Thyroid gland (tissue), 4 donors: ENCODE measurements at regions not wholly inside any gene's neighbourhood (a gene's known extent, or its start where the extent isn't known, plus 50 kb on each side); places are given as distances from the start of the nearest gene placed in this dataset.
"Not testable (repeated sequence)": the region's sequence is repeated elsewhere in the genome, so short reads cannot be mapped to it uniquely, and the experiment has no call there.

Experiments
- DNase-seq, 2 donors: peaks; one replicate each; pipeline ENCODE4 v3.0.0-alpha.2; 2019
- H3K27ac ChIP-seq, 3 donors: fragments of 200-600 bp; sonication (generic); 1 replicate in 2 of 3; 2 replicates in 1 of 3; pipeline ENCODE4 v1.5.1; 2016 to 2019; ENCODE audit warnings: mild to moderate bottlenecking in 1 of 3, moderate library complexity in 1 of 3
- H3K27me3 ChIP-seq: fragments of 200-600 bp; sonication (generic); one replicate; pipeline ENCODE4 v1.5.1; 2019
- H3K36me3 ChIP-seq, 2 donors: fragments of 200-600 bp; sonication (generic); one replicate each; pipeline ENCODE4 v1.5.1; 2016 to 2019
- H3K4me1 ChIP-seq, 2 donors: fragments of 200-600 bp; sonication (generic); one replicate each; pipeline ENCODE4 v1.5.1; 2017 to 2019
- H3K4me3 ChIP-seq, 3 donors: fragments of 200-600 bp; sonication (generic); replicated peaks in 1 of 3; 1 replicate in 2 of 3; 2 replicates in 1 of 3; pipeline ENCODE4 v1.5.1; 2016; ENCODE audit warnings: mild to moderate bottlenecking in 1 of 3
- H3K9me3 ChIP-seq: fragments of 200-600 bp; sonication (generic); one replicate; pipeline ENCODE4 v1.5.1; 2017
- POLR2A ChIP-seq, 2 donors: fragments of 450-650 bp; IDR thresholded peaks; one replicate each; pipeline ENCODE4 v1.6.1; 2017; ENCODE audit warnings: antibody characterized with exemption in 2 of 2, mild to moderate bottlenecking in 2 of 2, moderate library complexity in 1 of 2
- WGBS, 2 donors: methylation state at CpG; one replicate each; pipeline ENCODE4 v1.1.5; 2017; 5-methylcytosine and 5-hydroxymethylcytosine counted together
- intact Hi-C: fragments of 100-400 bp; cut with DNase I; formaldehyde crosslinking; loops from one replicate; pipeline ENCODE4 v1.15.1; 2023
- TF ChIP-seq, protein P1 (sequence below), 6 experiments: fragments of 200-600 bp in 3 of 6; fragments of 450-650 bp in 3 of 6; sonication (generic) in 3 of 6; IDR thresholded peaks; one replicate each; pipeline ENCODE4 v1.5.1; 2016 to 2019; ENCODE audit warnings: antibody characterized with exemption in 6 of 6, mild to moderate bottlenecking in 2 of 6, inconsistent platforms in 1 of 6, moderate library complexity in 1 of 6

DNA sequence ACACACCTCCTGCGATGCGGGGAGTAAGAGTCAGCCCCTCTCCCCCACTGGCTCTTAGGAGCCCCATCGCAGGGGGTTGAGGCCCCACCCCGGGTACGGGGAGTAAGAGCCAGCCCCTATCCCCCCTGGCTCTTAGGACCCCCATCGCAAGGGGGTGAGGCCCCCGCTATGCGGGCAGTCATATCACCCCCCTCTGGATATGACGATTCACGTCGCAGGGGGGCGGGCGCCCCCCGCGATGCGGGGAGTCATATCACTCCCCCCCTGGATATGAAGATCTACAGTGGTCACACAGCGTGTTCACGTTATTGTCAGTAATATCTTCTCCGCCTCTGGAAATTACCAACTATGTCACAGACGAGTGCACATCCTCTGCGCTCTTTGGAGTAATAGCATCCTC is 61.1 kb downstream of the DEFB131A start:
- 92 to 95% methylated on average over 7 to 14 of the region's 21 CpGs for WGBS, 2 donors
- intact Hi-C loops, H3K4me1 ChIP-seq, DNase-seq, H3K27me3 ChIP-seq, H3K9me3 ChIP-seq, H3K4me3 ChIP-seq, H3K27ac ChIP-seq, H3K36me3 ChIP-seq: not testable (repeated sequence)

DNA sequence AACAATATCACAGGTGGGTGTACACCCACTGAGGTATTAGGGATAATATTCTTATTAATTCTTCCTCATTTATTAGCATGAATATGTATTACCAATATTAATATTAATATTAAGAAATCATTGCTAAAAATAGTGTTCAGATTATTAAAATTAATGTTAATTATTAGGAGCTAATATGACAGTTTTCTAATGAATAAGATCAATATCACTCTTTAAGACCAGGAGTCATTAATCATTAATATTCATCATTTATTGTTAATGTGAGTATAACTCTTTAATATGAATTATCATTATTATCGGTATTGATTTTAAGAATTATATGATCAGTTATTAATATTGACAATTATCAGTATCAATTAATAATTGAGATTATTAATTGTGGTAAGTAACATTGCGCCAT is 62.5 kb downstream of the DEFB131A start:
- H3K4me3 ChIP-seq, H3K4me1 ChIP-seq, H3K36me3 ChIP-seq, DNase-seq, H3K27ac ChIP-seq, intact Hi-C loops, H3K27me3 ChIP-seq, H3K9me3 ChIP-seq: not testable (repeated sequence)
- WGBS, 2 donors = 93 to 95% methylated on average over 2 of the region's 2 CpGs

DNA sequence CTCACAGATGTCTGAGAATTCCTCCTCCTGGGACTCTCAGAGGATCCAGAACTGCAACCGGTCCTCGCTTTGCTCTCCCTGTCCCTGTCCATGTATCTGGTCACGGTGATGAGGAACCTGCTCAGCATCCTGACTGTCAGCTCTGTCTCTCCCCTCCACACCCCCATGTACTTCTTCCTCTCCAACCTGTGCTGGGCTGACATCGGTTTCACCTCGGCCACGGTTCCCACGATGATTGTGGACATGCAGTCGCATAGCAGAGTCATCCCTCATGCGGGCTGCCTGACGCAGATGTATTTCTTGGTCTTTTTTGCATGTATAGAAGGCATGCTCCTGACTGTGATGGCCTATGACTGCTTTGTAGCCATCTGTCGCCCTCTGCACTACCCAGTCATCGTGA is 68.7 kb downstream of the DEFB131A start:
- intact Hi-C loops, H3K27me3 ChIP-seq, H3K9me3 ChIP-seq, DNase-seq, H3K36me3 ChIP-seq, H3K4me1 ChIP-seq, H3K4me3 ChIP-seq, H3K27ac ChIP-seq: not testable (repeated sequence)
- WGBS, 2 donors = 88 to 92% methylated on average over 12 of the region's 12 CpGs

DNA sequence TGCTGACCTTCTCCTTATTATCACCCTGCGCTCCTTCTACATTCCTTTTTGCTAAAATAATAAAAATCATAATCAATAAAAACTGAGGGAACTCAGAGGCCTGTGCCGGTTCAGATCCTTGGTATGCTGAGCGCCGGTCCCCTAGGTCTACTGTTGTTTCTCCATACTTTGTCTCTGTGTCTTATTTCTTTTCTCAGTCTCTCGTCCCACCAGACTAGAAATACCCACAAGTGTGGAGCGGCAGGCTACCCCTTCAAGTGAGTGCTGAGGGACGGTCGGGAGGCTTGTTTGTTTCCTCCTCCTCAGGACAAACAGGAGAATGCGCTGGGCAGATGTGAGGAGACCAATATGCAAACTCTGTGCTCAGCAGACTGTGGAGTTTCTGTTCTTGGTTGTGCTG is 75.4 kb downstream of the DEFB131A start:
- DNase-seq = not testable (repeated sequence)

DNA sequence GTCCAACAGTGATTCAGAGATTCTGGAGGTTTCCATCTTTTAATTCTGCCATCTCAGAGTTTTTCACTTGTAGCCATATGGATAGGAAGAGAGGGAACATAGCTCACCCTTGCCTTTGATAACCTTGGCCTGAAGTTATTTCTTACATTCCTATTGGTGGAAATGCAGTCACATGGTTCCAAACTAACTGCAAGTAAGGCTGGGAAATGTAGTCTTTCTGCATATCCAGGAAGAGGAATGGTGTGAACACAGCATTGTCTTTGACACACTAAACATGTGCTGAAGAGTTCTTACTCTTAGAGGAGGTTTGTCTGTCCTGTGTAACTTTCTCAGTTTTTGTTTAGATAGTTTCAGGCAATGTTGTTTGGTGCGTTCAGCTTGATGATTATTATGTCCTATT is 78.7 kb downstream of the DEFB131A start:
- intact Hi-C loops, H3K27me3 ChIP-seq, H3K27ac ChIP-seq, H3K36me3 ChIP-seq, H3K4me3 ChIP-seq, H3K4me1 ChIP-seq, H3K9me3 ChIP-seq, DNase-seq: not testable (repeated sequence)
- WGBS, 2 donors = 84 to 96% methylated on average over 1 of the region's 1 CpG

More for the DNA sequence above, 75.4 kb downstream of the DEFB131A start:
- H3K4me1 ChIP-seq, H3K4me3 ChIP-seq, H3K27me3 ChIP-seq, H3K9me3 ChIP-seq, intact Hi-C loops, H3K36me3 ChIP-seq, H3K27ac ChIP-seq: not testable (repeated sequence)
- WGBS, 2 donors = 79 to 85% methylated on average over 8 to 9 of the region's 9 CpGs

DNA sequence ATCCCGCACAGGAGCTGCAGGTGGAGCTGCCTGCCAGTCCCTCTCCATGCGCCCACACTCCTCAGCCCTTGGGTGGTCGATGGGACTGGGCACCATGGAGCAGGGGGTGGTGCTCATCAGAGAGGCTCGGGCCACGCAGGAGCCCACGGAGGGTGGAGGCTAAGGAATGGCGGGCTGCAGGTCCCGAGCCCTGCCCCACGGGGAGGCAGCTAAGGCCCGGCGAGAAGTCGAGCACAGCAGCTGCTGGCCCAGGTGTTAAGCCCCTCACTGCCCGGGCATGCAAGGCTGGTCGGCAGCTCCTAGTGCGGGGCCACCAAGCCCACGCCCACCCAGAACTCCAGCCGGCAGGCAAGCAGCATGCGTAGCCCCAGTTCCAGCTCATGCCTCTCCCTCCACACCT is 80.2 kb downstream of the DEFB131A start:
- H3K4me1 ChIP-seq, intact Hi-C loops, DNase-seq, H3K9me3 ChIP-seq, H3K27me3 ChIP-seq, H3K4me3 ChIP-seq, H3K27ac ChIP-seq, H3K36me3 ChIP-seq: not testable (repeated sequence)
- 78 to 93% methylated on average over 10 to 12 of the region's 18 CpGs for WGBS, 2 donors

DNA sequence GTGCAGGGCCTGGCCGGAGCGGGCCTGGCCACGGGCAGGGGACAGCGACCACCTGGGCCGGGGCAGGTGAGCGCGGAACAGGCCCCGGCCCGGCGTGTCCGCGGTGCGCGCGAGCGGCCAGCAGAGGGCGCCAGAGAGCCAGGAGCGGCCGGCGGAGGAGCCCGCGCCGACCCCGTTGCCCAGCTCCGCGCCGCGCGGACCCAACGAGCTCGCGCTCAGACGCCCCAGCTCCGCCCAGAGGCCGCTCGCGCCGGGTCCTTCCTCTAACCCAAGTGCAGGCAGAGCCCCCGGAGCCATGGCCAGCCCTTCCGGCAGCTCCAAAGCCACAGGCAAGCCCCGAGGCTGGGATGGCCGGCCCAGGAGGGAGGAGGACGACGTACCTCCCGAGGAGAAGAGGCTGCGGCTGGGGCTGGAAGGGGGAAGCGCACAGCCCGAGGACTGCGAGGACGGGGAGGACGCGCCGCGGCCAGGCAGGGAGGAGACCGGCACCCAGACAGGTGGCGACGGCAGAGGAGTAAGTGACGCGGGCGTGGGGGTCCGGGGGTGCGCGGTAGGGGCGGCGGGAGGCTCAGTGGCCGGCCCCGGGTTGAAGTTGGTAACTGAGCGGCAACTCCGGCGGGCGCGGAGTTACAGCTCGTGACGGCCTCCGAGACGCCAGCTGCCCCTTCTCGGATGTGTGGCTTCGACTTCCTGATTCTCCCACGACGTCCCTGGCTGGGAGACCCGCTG is 88.1 kb downstream of the DEFB131A start:
- H3K4me1 ChIP-seq, H3K27me3 ChIP-seq, H3K9me3 ChIP-seq, intact Hi-C loops, H3K36me3 ChIP-seq: not testable (repeated sequence)
- TF ChIP-seq, protein P1, sequence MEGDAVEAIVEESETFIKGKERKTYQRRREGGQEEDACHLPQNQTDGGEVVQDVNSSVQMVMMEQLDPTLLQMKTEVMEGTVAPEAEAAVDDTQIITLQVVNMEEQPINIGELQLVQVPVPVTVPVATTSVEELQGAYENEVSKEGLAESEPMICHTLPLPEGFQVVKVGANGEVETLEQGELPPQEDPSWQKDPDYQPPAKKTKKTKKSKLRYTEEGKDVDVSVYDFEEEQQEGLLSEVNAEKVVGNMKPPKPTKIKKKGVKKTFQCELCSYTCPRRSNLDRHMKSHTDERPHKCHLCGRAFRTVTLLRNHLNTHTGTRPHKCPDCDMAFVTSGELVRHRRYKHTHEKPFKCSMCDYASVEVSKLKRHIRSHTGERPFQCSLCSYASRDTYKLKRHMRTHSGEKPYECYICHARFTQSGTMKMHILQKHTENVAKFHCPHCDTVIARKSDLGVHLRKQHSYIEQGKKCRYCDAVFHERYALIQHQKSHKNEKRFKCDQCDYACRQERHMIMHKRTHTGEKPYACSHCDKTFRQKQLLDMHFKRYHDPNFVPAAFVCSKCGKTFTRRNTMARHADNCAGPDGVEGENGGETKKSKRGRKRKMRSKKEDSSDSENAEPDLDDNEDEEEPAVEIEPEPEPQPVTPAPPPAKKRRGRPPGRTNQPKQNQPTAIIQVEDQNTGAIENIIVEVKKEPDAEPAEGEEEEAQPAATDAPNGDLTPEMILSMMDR (IDR thresholded peaks at IDR 0.05) = peak in 5 of 6 experiments; percentile 48 to 99 (median 92)
- peak in 1 of 2 donors; percentile 60 for TF ChIP-seq POLR2A (IDR thresholded peaks at IDR 0.05)
- Histone ChIP-seq H3K4me3 (peak overlapping the region in 2 of 3 donors; percentile 58 to 98), H3K27ac (peak overlapping the region; percentile 36 to 78 (median 67))
- no CpG with 5 or more reads among the region's 81 CpGs for WGBS, 2 donors
- DNase-seq = peak; percentile 86

DNA sequence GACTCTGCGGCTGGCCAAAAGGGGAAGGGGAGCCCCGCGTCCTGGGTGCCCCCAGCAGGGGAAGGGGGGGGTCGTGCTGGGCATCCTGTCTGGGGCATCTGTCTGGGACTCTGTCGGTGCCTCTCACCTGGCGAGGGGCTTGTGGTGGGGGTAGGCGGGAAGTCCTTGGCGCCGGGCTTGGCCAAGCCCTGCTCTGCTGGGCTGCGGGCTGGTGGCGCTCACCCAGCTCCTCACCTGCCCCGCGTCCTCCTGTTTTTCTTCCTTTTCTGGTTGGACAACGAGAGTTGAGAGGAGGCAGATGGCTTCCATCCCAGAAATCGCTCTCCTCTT is 88.6 kb downstream of the DEFB131A start:
- H3K27ac ChIP-seq, H3K36me3 ChIP-seq, H3K9me3 ChIP-seq, intact Hi-C loops, H3K27me3 ChIP-seq, H3K4me1 ChIP-seq: not testable (repeated sequence)
- 16 to 18% methylated on average over 4 to 6 of the region's 15 CpGs for WGBS, 2 donors
- peak; percentile 22 to 42 for DNase-seq
- H3K4me3 ChIP-seq = peak overlapping the region in 2 of 3 donors; percentile 58 to 98

DNA sequence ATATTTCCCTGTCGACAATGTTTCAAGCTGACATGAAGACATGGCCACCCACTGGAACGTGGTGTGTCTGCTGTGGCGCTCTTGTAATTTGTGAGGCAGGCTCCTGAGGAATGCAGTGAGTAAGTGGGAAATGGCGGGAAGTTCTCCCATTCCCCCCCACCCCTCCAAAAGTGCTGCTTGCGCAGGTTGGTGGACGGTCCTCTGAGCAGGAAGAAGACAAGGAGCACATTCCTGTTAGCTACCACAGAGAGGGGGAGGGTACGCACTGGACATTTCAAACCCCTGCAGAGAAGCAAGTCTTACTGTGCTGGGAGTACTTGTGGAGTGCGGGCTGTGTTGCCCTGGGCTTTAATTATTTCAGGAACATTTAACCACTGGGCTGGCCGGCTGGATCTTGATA is 92.9 kb downstream of the DEFB131A start:
- WGBS, 2 donors = 37 to 40% methylated on average over 5 to 8 of the region's 9 CpGs
- intact Hi-C loops = not testable (repeated sequence)

DNA sequence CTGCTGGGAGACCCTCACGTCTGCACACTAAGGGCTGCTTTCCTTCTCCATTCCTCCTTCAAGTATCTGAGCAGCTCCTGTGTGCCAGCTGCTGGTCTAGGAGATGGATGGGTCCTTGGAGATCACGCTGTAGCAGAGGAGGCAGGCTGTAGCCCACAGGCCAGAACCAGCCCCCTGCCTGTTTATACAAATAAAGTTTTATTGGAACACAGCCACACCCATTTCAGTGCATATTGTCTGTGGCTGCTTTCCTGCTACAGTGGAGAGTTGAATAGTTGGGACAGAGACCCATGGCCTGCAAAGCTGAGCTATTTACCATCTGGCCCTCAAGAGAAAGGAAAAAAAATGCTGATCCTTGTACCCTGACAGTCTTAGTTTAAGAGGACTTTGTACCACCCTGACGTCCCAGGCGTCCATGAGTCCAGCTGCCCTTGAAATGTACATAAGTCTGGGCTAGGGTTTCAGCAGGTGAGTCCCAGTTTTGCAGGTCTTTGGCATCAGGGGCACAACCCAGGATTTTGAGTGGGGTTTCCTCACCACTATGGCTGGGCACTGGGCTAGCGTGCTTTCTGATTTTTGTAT is 95.8 kb downstream of the DEFB131A start:
- H3K27me3 ChIP-seq, H3K9me3 ChIP-seq, H3K27ac ChIP-seq, H3K4me3 ChIP-seq, H3K36me3 ChIP-seq, H3K4me1 ChIP-seq, intact Hi-C loops, DNase-seq: not testable (repeated sequence)
- 90 to 96% methylated on average over 5 of the region's 5 CpGs for WGBS, 2 donors

More for the DNA sequence above, 92.9 kb downstream of the DEFB131A start:
- not testable (repeated sequence) for H3K27me3 ChIP-seq, H3K27ac ChIP-seq, H3K36me3 ChIP-seq, H3K9me3 ChIP-seq, H3K4me3 ChIP-seq, H3K4me1 ChIP-seq
- peak; percentile 27 to 48 for DNase-seq

DNA sequence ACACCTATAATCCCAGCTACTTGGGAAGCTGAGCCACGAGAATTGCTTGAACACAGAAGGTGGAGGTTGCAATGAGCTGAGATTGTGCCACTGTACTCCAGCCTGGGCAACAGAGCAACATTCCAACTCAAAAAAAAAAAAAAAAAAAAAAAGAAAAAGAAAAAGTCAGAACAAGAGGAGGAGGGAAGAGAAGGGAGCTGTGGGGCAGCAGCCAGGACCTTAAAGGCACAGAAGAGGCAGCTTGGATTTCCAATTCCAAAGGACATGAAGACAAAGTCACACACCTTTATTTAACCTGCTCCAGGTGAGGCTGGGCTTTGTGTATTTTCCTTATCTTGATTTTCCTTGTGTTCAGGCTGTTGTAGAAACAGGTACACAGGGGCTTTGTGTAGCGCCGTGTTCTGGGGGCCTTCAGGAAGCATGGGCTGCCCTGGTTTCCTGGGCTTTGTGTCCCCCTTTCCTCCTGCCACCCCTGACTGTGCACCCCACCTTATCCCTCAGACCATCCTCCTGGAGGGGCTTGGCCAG is 97.2 kb downstream of the DEFB131A start:
- H3K36me3 ChIP-seq, H3K9me3 ChIP-seq, intact Hi-C loops, H3K4me3 ChIP-seq, H3K27ac ChIP-seq, H3K4me1 ChIP-seq, H3K27me3 ChIP-seq, DNase-seq: not testable (repeated sequence)
- WGBS, 2 donors = 67 to 81% methylated on average over 3 of the region's 3 CpGs

DNA sequence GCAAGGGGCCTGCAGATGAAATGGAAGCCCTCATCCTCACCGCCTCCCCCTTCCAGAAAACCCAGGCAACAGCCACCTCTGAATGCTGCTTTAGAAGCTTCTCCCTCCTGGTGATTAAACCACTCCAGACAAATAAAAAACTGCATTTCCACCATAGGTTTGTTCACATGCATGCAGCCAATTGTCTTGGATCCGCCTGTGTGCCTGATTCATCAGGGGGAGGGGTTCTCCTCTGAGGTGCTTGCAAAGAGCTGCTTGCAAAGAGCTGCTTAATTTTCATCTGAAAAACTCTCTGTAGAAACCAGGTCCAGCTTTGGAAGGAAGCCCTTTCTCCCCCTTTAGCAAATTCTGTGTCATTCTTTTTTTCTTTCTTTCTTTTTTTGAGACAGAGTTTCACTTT is 100.6 kb downstream of the DEFB131A start:
- DNase-seq, H3K27ac ChIP-seq, H3K4me1 ChIP-seq, H3K36me3 ChIP-seq, H3K27me3 ChIP-seq, intact Hi-C loops, H3K9me3 ChIP-seq, H3K4me3 ChIP-seq: not testable (repeated sequence)
- WGBS, 2 donors = 89 to 96% methylated on average over 2 of the region's 2 CpGs
